PC-9 (cell line): ENCODE measurements at regions not wholly inside any gene's neighbourhood (a gene's known extent, or its start where the extent isn't known, plus 50 kb on each side); places are given as distances from the start of the nearest gene placed in this dataset.
A peak's percentile ranks its signal among the peaks of the same experiment; 100 is the strongest.

Source experiments
- BruUV-seq: library from RNA; stranded (reverse); fragments of 400-500 nt; replicated peaks from 2 replicates; lab custom pipeline; 2021; lab: Mats Ljungman, UMichigan
- CTCF ChIA-PET: fragments of 300-600 bp; sonication (Branson Sonifier 250); formaldehyde crosslinking; loops from one replicate; lab custom pipeline; 2022; ENCODE audit warnings: antibody characterized with exemption; lab: Charles Lee
- POLR2A ChIA-PET: fragments of 300-600 bp; sonication (Branson Sonifier 250); formaldehyde crosslinking; loops from one replicate; lab custom pipeline; 2022; ENCODE audit warnings: antibody characterized with exemption; ENCODE audit not compliant: unreplicated experiment; lab: Charles Lee
- DNase-seq, 2 experiments: peaks; one replicate each; pipeline versions ENCODE4 v3.0.0 to v3.0.0-alpha.2; 2015 to 2022; ENCODE audit warnings: mixed read lengths in 1 of 2
- H2AFZ ChIP-seq: fragments of 200-600 bp; sonication (generic); 2 replicates; pipeline ENCODE4 v1.8.1; 2017; ENCODE audit warnings: antibody characterized with exemption
- H3F3A ChIP-seq: fragments of 200-600 bp; sonication (generic); 2 replicates; pipeline ENCODE4 v1.8.1; 2017; ENCODE audit warnings: antibody characterized with exemption, mild to moderate bottlenecking, low read depth; ENCODE audit not compliant: insufficient read depth
- H3K27ac ChIP-seq: fragments of 200-600 bp; sonication (generic); 2 replicates; pipeline ENCODE4 v1.6.1; 2016; ENCODE audit warnings: mixed run types
- H3K27me3 ChIP-seq: fragments of 200-600 bp; sonication (generic); 2 replicates; pipeline ENCODE4 v1.6.1; 2016; ENCODE audit warnings: low read depth, mixed run types; ENCODE audit not compliant: insufficient read depth
- H3K36me3 ChIP-seq: fragments of 200-600 bp; sonication (generic); 2 replicates; pipeline ENCODE4 v1.6.1; 2016; ENCODE audit warnings: low read depth, mixed run types
- H3K4me1 ChIP-seq: fragments of 200-600 bp; sonication (generic); replicated peaks from 2 replicates; pipeline ENCODE4 v1.6.1; 2016; ENCODE audit warnings: mixed run types; ENCODE audit not compliant: insufficient read depth
- H3K4me2 ChIP-seq: fragments of 200-600 bp; sonication (generic); 2 replicates; pipeline ENCODE4 v1.6.1; 2017; ENCODE audit warnings: mixed run types
- H3K4me3 ChIP-seq: fragments of 200-600 bp; sonication (generic); 2 replicates; pipeline ENCODE4 v1.6.1; 2016; ENCODE audit warnings: mixed run types
- H3K79me2 ChIP-seq: fragments of 200-600 bp; sonication (generic); 2 replicates; pipeline ENCODE4 v1.6.1; 2017; ENCODE audit warnings: low read depth, mixed run types
- H3K9me2 ChIP-seq: fragments of 200-600 bp; sonication (generic); 2 replicates; pipeline ENCODE4 v1.8.1; 2017; ENCODE audit warnings: mild to moderate bottlenecking; ENCODE audit not compliant: insufficient read depth
- H3K9me3 ChIP-seq: fragments of 200-600 bp; sonication (generic); 2 replicates; pipeline ENCODE4 v1.8.1; 2016; ENCODE audit warnings: low read depth; ENCODE audit not compliant: insufficient read depth
- H4K20me1 ChIP-seq: fragments of 200-600 bp; sonication (generic); 2 replicates; pipeline ENCODE4 v1.8.1; 2017; ENCODE audit not compliant: insufficient read depth
- CTCF ChIP-seq: fragments of 200-600 bp; sonication (generic); conservative IDR thresholded peaks from 2 replicates; pipeline ENCODE4 v1.6.1; 2017; ENCODE audit warnings: mixed run types, antibody characterized with exemption, mild to moderate bottlenecking, moderate library complexity
- EZH2 ChIP-seq: fragments of 200-600 bp; sonication (generic); IDR thresholded peaks from 2 replicates; pipeline ENCODE4 v1.8.0; 2017; ENCODE audit warnings: antibody characterized with exemption, low read depth
- intact Hi-C: fragments of 100-400 bp; cut with micrococcal nuclease; formaldehyde crosslinking; loops from one replicate; pipeline ENCODE4 v1.10.0; 2022; ENCODE audit not compliant: unreplicated experiment

- H3K36me3 ChIP-seq = no peaks in the 10 kb centered on the region
- BruUV-seq = no TSS peak
- POLR2A ChIA-PET = no interaction called here
These were observed 178.4 kb upstream of the EYA4 start for GRCh38 chr6:133062696-133063306.

GRCh38 chr6:133067960-133068359 lies 173.2 kb upstream of the EYA4 start:
- Histone ChIP-seq H4K20me1 (no peaks in the 10 kb centered on the region), H3K27me3 (no peaks in the 10 kb centered on the region), H2AFZ (0 out of 2 replicates have a peak overlapping the region, but pooled peaks have one; percentile 2), H3F3A (no peaks in the 10 kb centered on the region), H3K79me2 (no peaks in the 10 kb centered on the region), H3K27ac (no peak overlapping the region), H3K4me1 (no peaks in the 10 kb centered on the region), H3K9me2 (no peaks in the 10 kb centered on the region), H3K4me2 (no peak overlapping the region), H3K4me3 (no peak overlapping the region), H3K9me3 (no peaks in the 10 kb centered on the region), H3K36me3 (no peaks in the 10 kb centered on the region)
- ChIA-PET POLR2A (no interaction called here), CTCF (no interaction called here)
- intact Hi-C loops = no loop called here
- no peak for DNase-seq
- no TSS peak for BruUV-seq
- TF ChIP-seq EZH2 (no peak), CTCF (no peak)

More at GRCh38 chr6:133062696-133063306, 178.4 kb upstream of the EYA4 start:
- no peaks in the 10 kb centered on the region for H3F3A ChIP-seq
- no peaks in the 10 kb centered on the region for H4K20me1 ChIP-seq
- H3K9me3 ChIP-seq = no peaks in the 10 kb centered on the region
- H3K4me2 ChIP-seq = no peak overlapping the region
- CTCF ChIA-PET = no interaction called here
- H3K9me2 ChIP-seq = no peaks in the 10 kb centered on the region
- H3K27me3 ChIP-seq = no peaks in the 10 kb centered on the region
- TF ChIP-seq CTCF (no peak), EZH2 (no peak)
- no peak overlapping the region for H2AFZ ChIP-seq
- intact Hi-C loops = no loop called here
- H3K79me2 ChIP-seq = no peaks in the 10 kb centered on the region
- H3K4me3 ChIP-seq = no peak overlapping the region
- H3K27ac ChIP-seq = no peak overlapping the region
- no peaks in the 10 kb centered on the region for H3K4me1 ChIP-seq
- no peak for DNase-seq

DNA sequence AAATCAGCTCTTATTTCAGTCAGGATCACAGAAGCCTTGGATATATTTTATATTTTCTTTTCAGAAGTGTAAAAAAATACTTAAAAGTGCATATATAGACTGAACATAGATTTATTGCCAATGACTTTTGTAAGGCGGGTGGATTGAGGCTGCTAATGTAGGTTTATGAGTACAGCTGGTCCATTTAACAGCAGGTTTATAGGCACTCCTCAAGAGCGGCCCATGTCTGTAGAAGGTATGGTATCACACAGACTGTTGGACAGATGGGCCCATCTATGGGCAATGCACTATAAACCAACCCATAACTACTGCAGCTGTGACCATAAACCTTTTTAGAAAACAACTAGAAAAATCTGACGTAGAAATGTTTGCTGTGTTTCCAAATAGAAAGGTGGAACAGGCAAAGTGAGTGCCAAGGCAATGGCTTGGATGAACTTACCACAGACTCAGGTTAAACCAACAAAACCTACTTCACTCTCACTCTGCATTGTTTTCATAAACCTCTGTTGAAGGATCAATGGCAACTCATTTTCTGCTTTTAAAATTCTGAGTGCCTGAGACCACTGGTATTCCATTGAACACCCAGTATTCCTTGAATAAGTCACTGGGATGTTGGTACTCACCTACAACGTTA lies 170.6 kb upstream of the EYA4 start:
- ChIA-PET POLR2A (no interaction called here), CTCF (no interaction called here)
- H3K27ac ChIP-seq = no peak overlapping the region
- no peak overlapping the region for H2AFZ ChIP-seq
- 0 out of 2 replicates have a peak, but pooled peaks cover under 1% of the 10 kb centered on the region for H3K9me2 ChIP-seq
- H3K9me3 ChIP-seq = no peaks in the 10 kb centered on the region
- H3K27me3 ChIP-seq = no peaks in the 10 kb centered on the region
- no peak for DNase-seq
- H3K4me3 ChIP-seq = no peak overlapping the region
- no peaks in the 10 kb centered on the region for H3K36me3 ChIP-seq
- TF ChIP-seq EZH2 (no peak), CTCF (no peak)
- no TSS peak for BruUV-seq
- H3K4me2 ChIP-seq = no peak overlapping the region
- no peaks in the 10 kb centered on the region for H3F3A ChIP-seq
- intact Hi-C loops = no loop called here
- H4K20me1 ChIP-seq = no peaks in the 10 kb centered on the region
- no peaks in the 10 kb centered on the region for H3K79me2 ChIP-seq
- H3K4me1 ChIP-seq = no peaks in the 10 kb centered on the region
